Panc1 (cell line): ENCODE measurements at regions not wholly inside any gene's neighbourhood (a gene's known extent, or its start where the extent isn't known, plus 50 kb on each side); places are given as distances from the start of the nearest gene placed in this dataset.

Source experiments
- ATAC-seq: fragments of 200-7000 bp; cut with Tn5 transposase; 2 replicates; pipeline ENCODE4 v1.9.1; 2020; ENCODE audit warnings: mild to moderate bottlenecking, moderate library complexity
- BruUV-seq: library from RNA; stranded (reverse); fragments of 400-500 nt; replicated peaks from 2 replicates; lab custom pipeline; 2021; lab: Mats Ljungman, UMichigan
- CTCF ChIA-PET: fragments of 300-600 bp; sonication (Branson Sonifier 250); formaldehyde crosslinking; loops from one replicate; lab custom pipeline; 2022; ENCODE audit warnings: antibody characterized with exemption; lab: Charles Lee
- POLR2A ChIA-PET: fragments of 300-600 bp; sonication (Branson Sonifier 250); formaldehyde crosslinking; loops from one replicate; lab custom pipeline; 2022; ENCODE audit warnings: antibody characterized with exemption; lab: Charles Lee
- DNase-seq: peaks from one replicate; pipeline ENCODE4 v3.0.0-alpha.2; 2010; ENCODE audit warnings: low read depth, low spot score
- H3K27ac ChIP-seq: 2 replicates; pipeline ENCODE4 v1.5.1; 2011; ENCODE audit warnings: mild to moderate bottlenecking, low read length, inconsistent platforms
- H3K27me3 ChIP-seq: fragments of 200-500 bp; sonication (Bioruptor generic); 2 replicates; pipeline ENCODE4 v1.6.0; 2014; ENCODE audit warnings: low read length, inconsistent platforms; ENCODE audit not compliant: control insufficient read depth, insufficient read depth
- H3K36me3 ChIP-seq: fragments of 200-500 bp; sonication (Bioruptor generic); 2 replicates; pipeline ENCODE4 v1.5.1; 2014; ENCODE audit warnings: inconsistent platforms, mild to moderate bottlenecking, low read length, moderate library complexity; ENCODE audit not compliant: control insufficient read depth, insufficient read depth
- H3K4me1 ChIP-seq: 2 replicates; pipeline ENCODE4 v1.5.1; 2011; ENCODE audit warnings: inconsistent platforms, mild to moderate bottlenecking, low read length, moderate library complexity; ENCODE audit not compliant: control insufficient read depth, insufficient read depth
- H3K4me3 ChIP-seq, 2 experiments: 2 replicates each; pipeline ENCODE4 v1.5.1; 2011 to 2012; ENCODE audit warnings: low read depth in 2 of 2, low read length in 2 of 2, mild to moderate bottlenecking in 2 of 2, inconsistent platforms in 1 of 2, moderate library complexity in 1 of 2
- H3K9me3 ChIP-seq: fragments of 200-500 bp; sonication (Bioruptor generic); 2 replicates; pipeline ENCODE4 v1.5.1; 2014; ENCODE audit warnings: low read depth, mild to moderate bottlenecking, inconsistent platforms, low read length, moderate library complexity; ENCODE audit not compliant: control insufficient read depth, insufficient read depth
- CTCF ChIP-seq: fragments of 450-650 bp; IDR thresholded peaks from 2 replicates; pipeline ENCODE4 v1.5.1; 2017; ENCODE audit warnings: mild to moderate bottlenecking
- POLR2AphosphoS5 ChIP-seq: IDR thresholded peaks from 2 replicates; pipeline ENCODE4 v1.6.1; 2012; ENCODE audit warnings: mild to moderate bottlenecking, low read depth, low read length, moderate library complexity
- REST ChIP-seq, 2 experiments: IDR thresholded peaks; 2 replicates each; pipeline ENCODE4 v1.6.1; 2011 to 2012; ENCODE audit warnings: low read depth in 2 of 2, control low read depth in 1 of 2, low read length in 1 of 2, mild to moderate bottlenecking in 1 of 2, moderate library complexity in 1 of 2; ENCODE audit not compliant: insufficient read depth in 1 of 2
- SIN3A ChIP-seq: IDR thresholded peaks from 2 replicates; pipeline ENCODE4 v1.6.1; 2012; ENCODE audit warnings: low read depth, mild to moderate bottlenecking, low read length, moderate library complexity, borderline replicate concordance; ENCODE audit not compliant: insufficient read depth
- TCF7L2 ChIP-seq: IDR thresholded peaks from 2 replicates; pipeline ENCODE4 v1.6.1; 2011; ENCODE audit warnings: mild to moderate bottlenecking, low read depth, low read length, inconsistent platforms
- in situ Hi-C: cut with HindIII; loops from 2 replicates; pipeline ENCODE4 v1.10.0; 2016; ENCODE audit warnings: low sequenced_read_pairs, low pct_unique_long_range_greater_than_20kb
- intact Hi-C: fragments of 100-400 bp; cut with micrococcal nuclease; formaldehyde crosslinking; loops from one replicate; pipeline ENCODE4 v1.10.0; 2022; ENCODE audit not compliant: unreplicated experiment

- Histone ChIP-seq H3K4me1 (no peaks in the 10 kb centered on the region), H3K27me3 (no peaks in the 10 kb centered on the region), H3K27ac (no peak overlapping the region), H3K36me3 (no peaks in the 10 kb centered on the region), H3K4me3 (no peak overlapping the region), H3K9me3 (no peaks in the 10 kb centered on the region)
- CTCF ChIA-PET = no interaction called here
- in situ Hi-C loops = no loop called here
- ATAC-seq = no peak
- TF ChIP-seq REST (IDR thresholded peaks at IDR 0.05; ENCODE audit: insufficient read depth in 1 of 2, low read depth in 2 of 2, low read length in 1 of 2) (no peak), SIN3A (no peak), CTCF (no peak), POLR2AphosphoS5 (no peak), TCF7L2 (no peak)
- POLR2A ChIA-PET = no interaction called here
- DNase-seq = no peak
- intact Hi-C loops = no loop called here
- no TSS peak for BruUV-seq
Measured at GRCh38 chr1:187773168-187773567, 944.4 kb downstream of the PLA2G4A start.

- H3K4me1 ChIP-seq = no peaks in the 10 kb centered on the region
- BruUV-seq = no TSS peak
- TF ChIP-seq SIN3A = no peak
- no peak for TF ChIP-seq REST (IDR thresholded peaks at IDR 0.05; ENCODE audit: insufficient read depth in 1 of 2, low read depth in 2 of 2, low read length in 1 of 2)
- TF ChIP-seq CTCF = no peak
- H3K27ac ChIP-seq = no peak overlapping the region
- H3K36me3 ChIP-seq = no peaks in the 10 kb centered on the region
- H3K4me3 ChIP-seq = no peak overlapping the region
- ChIA-PET POLR2A (no interaction called here), CTCF (no interaction called here)
- DNase-seq = no peak
- H3K27me3 ChIP-seq = no peaks in the 10 kb centered on the region
- intact Hi-C loops (no loop called here), in situ Hi-C loops (no loop called here)
- ATAC-seq = no peak
- H3K9me3 ChIP-seq = no peaks in the 10 kb centered on the region
Measured at GRCh38 chr1:187787736-187788135, 959.0 kb downstream of the PLA2G4A start.
